Parathyroid adenoma (tissue), 2 donors: ENCODE measurements at regions not wholly inside any gene's neighbourhood (a gene's known extent, or its start where the extent isn't known, plus 50 kb on each side); places are given as distances from the start of the nearest gene placed in this dataset.

Experiments used
- H2AFZ ChIP-seq: fragments of 300-600 bp; sonication (generic); one replicate; pipeline ENCODE4 v1.7.0; 2017; ENCODE audit warnings: antibody characterized with exemption, mild to moderate bottlenecking
- H3K27ac ChIP-seq: fragments of 300-600 bp; sonication (generic); one replicate; pipeline ENCODE4 v1.7.0; 2017
- H3K27me3 ChIP-seq: fragments of 300-600 bp; sonication (generic); one replicate; pipeline ENCODE4 v1.7.0; 2017; ENCODE audit warnings: low read length; ENCODE audit not compliant: control insufficient read depth, insufficient read depth
- H3K36me3 ChIP-seq: fragments of 300-600 bp; sonication (generic); one replicate; pipeline ENCODE4 v1.7.0; 2017; ENCODE audit warnings: low read length; ENCODE audit not compliant: control insufficient read depth, insufficient read depth
- H3K4me1 ChIP-seq: fragments of 300-600 bp; sonication (generic); one replicate; pipeline ENCODE4 v1.7.0; 2017; ENCODE audit warnings: control low read depth
- H3K4me2 ChIP-seq: fragments of 300-600 bp; sonication (generic); one replicate; pipeline ENCODE4 v1.7.0; 2017; ENCODE audit warnings: low read length
- H3K4me3 ChIP-seq: fragments of 300-600 bp; sonication (generic); one replicate; pipeline ENCODE4 v1.7.0; 2017; ENCODE audit warnings: low read depth, low read length
- H3K79me2 ChIP-seq: fragments of 300-600 bp; sonication (generic); one replicate; pipeline ENCODE4 v1.7.0; 2017; ENCODE audit warnings: control low read depth
- H3K9ac ChIP-seq: fragments of 300-600 bp; sonication (generic); one replicate; pipeline ENCODE4 v1.7.0; 2017; ENCODE audit warnings: mild to moderate bottlenecking
- H3K9me3 ChIP-seq: fragments of 300-600 bp; sonication (generic); one replicate; pipeline ENCODE4 v1.7.0; 2017; ENCODE audit warnings: low read length; ENCODE audit not compliant: control insufficient read depth
- TF ChIP-seq, protein P1 (sequence below): fragments of 300-600 bp; sonication (generic); IDR thresholded peaks from one replicate; pipeline ENCODE4 v1.7.0; 2017; ENCODE audit warnings: antibody characterized with exemption, mild to moderate bottlenecking
- donor health status: primary hyperparathyroidism.

DNA sequence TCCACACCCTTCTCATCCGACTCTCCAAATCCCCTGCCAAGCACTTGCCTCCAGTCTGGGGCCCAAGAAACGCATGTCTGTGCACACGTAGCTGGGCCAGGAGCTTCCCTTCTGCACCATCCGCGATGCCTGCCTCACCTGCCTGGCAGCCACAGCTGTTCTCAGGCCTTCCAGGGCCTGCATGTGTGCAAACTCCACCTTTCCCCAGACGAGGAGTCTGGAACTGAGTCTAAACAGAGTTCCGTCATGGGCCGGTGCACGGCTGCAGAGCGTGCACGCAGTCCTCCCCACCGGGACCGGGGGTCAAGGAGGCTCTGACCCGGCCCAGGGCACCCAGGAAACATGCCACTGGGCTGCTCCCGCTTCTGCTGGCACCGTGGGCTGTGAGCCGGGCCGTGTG lies 66.8 kb upstream of the SALL3 start:
- Histone ChIP-seq H3K4me3 (no peak overlapping the region), H3K4me2 (no peak overlapping the region), H3K79me2 (no peaks in the 10 kb centered on the region), H3K9me3 (no peaks in the 10 kb centered on the region), H3K9ac (no peak overlapping the region), H3K36me3 (no peaks in the 10 kb centered on the region), H2AFZ (no peak overlapping the region), H3K4me1 (no peaks in the 10 kb centered on the region), H3K27me3 (no peaks in the 10 kb centered on the region), H3K27ac (no peak overlapping the region)
- TF ChIP-seq, protein P1, sequence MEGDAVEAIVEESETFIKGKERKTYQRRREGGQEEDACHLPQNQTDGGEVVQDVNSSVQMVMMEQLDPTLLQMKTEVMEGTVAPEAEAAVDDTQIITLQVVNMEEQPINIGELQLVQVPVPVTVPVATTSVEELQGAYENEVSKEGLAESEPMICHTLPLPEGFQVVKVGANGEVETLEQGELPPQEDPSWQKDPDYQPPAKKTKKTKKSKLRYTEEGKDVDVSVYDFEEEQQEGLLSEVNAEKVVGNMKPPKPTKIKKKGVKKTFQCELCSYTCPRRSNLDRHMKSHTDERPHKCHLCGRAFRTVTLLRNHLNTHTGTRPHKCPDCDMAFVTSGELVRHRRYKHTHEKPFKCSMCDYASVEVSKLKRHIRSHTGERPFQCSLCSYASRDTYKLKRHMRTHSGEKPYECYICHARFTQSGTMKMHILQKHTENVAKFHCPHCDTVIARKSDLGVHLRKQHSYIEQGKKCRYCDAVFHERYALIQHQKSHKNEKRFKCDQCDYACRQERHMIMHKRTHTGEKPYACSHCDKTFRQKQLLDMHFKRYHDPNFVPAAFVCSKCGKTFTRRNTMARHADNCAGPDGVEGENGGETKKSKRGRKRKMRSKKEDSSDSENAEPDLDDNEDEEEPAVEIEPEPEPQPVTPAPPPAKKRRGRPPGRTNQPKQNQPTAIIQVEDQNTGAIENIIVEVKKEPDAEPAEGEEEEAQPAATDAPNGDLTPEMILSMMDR = no peak

DNA sequence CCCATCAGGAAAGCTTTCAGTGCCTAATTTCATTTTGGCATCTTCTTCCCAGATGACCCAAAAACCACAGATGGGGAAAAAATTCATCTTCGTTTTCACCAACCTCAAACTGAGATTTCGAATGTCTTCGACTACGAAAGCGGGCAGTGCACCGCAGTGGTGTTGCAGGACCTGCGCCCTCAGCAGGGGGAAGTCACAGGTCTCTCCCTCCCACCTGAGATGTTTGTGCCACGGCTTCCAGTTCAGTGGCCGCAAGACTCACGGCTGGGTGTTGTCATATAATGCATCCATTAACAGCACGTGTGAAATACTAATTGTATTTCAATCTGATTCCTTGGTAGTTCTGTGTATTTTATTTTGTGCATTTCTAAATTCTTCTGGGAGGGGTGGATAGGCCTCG lies 66.2 kb upstream of the SALL3 start:
- no peak overlapping the region for H3K27ac ChIP-seq
- H3K4me1 ChIP-seq = no peaks in the 10 kb centered on the region
- H3K4me3 ChIP-seq = no peak overlapping the region
- no peak overlapping the region for H2AFZ ChIP-seq
- H3K79me2 ChIP-seq = no peaks in the 10 kb centered on the region
- TF ChIP-seq, protein P1 = no peak
- H3K36me3 ChIP-seq = no peaks in the 10 kb centered on the region
- no peak overlapping the region for H3K9ac ChIP-seq
- no peaks in the 10 kb centered on the region for H3K9me3 ChIP-seq
- H3K27me3 ChIP-seq = no peaks in the 10 kb centered on the region
- H3K4me2 ChIP-seq = no peak overlapping the region

DNA sequence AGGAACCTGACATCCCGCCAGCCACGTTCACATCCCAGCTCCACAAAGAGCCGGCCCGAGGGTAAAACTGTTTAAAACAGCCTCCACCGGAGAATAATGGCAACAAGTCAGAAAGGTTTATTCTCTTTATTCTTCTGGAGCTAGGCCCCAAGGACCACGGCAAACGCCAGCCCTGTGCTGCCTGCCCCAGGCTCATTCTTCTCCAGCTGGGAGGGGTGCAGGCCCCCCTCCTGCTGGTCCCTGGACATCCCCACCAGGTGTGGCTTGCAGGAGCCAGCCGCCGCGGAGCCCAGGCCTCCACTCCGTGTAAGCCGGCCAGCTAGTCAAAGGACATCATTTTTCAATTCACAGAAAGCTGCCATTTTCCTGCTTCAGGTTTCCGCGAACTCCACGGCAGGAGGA lies 65.8 kb upstream of the SALL3 start:
- TF ChIP-seq, protein P1 = no peak
- Histone ChIP-seq H2AFZ (no peak overlapping the region), H3K4me2 (no peak overlapping the region), H3K36me3 (no peaks in the 10 kb centered on the region), H3K4me3 (no peak overlapping the region), H3K4me1 (no peaks in the 10 kb centered on the region), H3K9me3 (no peaks in the 10 kb centered on the region), H3K9ac (no peak overlapping the region), H3K27ac (no peak overlapping the region), H3K27me3 (no peaks in the 10 kb centered on the region), H3K79me2 (no peaks in the 10 kb centered on the region)

DNA sequence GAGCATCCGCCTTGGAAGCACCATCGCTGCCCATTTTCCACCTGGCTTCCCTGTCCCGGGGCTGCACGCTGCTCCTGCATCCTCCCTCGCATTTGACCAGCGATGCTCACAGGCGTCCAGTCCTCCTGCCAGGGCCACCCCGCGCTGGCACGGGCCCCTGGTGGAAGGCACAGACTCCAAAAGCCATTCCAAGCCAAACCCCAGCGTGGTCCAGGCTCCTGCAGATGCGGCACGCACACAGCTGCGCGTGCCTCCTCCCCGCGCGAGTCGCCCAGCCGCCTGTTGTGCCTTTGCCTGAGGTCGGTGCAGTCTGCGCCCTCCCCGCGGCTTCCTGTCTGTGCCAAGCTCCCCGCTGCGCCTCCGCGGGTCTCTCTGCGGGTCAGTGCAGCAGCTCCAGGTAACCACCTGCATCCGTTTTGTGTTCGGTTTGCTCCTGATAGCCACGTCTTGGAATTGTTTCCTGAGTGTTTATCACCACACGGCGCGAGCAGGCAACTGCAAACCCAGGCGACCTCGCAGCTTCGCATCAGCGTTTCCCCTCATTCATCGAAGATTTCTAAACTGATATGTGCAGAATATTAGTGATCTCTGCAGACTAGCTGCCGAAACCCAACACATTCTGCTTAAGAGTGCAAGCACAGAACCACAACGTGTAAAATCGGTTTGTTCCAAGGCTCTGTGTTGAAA lies 65.2 kb upstream of the SALL3 start:
- Histone ChIP-seq H3K4me1 (no peaks in the 10 kb centered on the region), H3K9me3 (no peaks in the 10 kb centered on the region), H3K79me2 (no peaks in the 10 kb centered on the region), H3K27ac (no peak overlapping the region), H3K4me2 (no peak overlapping the region), H2AFZ (no peak overlapping the region), H3K9ac (no peak overlapping the region), H3K27me3 (no peaks in the 10 kb centered on the region), H3K4me3 (no peak overlapping the region), H3K36me3 (no peaks in the 10 kb centered on the region)
- TF ChIP-seq, protein P1 = no peak

DNA sequence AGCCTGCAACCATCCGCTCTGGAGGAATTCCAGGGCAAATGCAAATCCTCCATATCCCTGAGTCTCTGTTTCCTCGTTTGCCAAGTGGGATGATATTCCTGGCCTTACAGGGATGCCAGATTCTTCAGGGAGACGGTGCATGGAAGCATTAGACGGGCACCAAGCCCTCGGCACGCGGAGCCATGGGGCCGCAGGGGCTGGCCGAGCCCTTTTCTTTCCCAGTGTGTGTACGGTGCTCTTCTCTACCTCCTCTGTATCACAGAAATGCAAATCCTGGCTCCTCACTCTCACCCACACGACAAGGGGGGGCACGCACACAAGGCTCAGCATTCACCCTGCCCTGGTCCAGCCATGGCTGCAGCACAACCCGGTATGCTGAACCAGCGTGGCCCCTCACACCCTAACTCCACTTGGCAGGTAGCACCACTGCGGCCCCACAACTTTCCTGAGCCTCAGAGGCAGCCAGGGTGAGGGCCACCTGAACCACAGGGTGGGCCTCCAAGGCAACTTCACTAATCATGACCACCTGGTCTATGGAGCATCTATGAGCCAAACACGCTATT lies 64.1 kb upstream of the SALL3 start:
- no peak overlapping the region for H3K4me2 ChIP-seq
- H3K27me3 ChIP-seq = no peaks in the 10 kb centered on the region
- no peak overlapping the region for H3K27ac ChIP-seq
- H3K9me3 ChIP-seq = no peaks in the 10 kb centered on the region
- no peak overlapping the region for H2AFZ ChIP-seq
- H3K79me2 ChIP-seq = no peaks in the 10 kb centered on the region
- no peaks in the 10 kb centered on the region for H3K36me3 ChIP-seq
- no peaks in the 10 kb centered on the region for H3K4me1 ChIP-seq
- no peak overlapping the region for H3K9ac ChIP-seq
- H3K4me3 ChIP-seq = no peak overlapping the region
- TF ChIP-seq, protein P1 = no peak
